Suprapubic skin (tissue), 4 donors: ENCODE measurements at regions not wholly inside any gene's neighbourhood (a gene's known extent, or its start where the extent isn't known, plus 50 kb on each side); places are given as distances from the start of the nearest gene placed in this dataset.
"Not testable (repeated sequence)": the region's sequence is repeated elsewhere in the genome, so short reads cannot be mapped to it uniquely, and the experiment has no call there.

Experiments
- DNase-seq, 2 donors: peaks; one replicate each; pipeline ENCODE4 v3.0.0-alpha.2; 2019; ENCODE audit warnings: low spot score in 2 of 2
- H3K27ac ChIP-seq: fragments of 200-600 bp; sonication (generic); one replicate; pipeline ENCODE4 v1.5.1; 2019
- H3K27me3 ChIP-seq: fragments of 200-600 bp; sonication (generic); one replicate; pipeline ENCODE4 v1.5.1; 2019
- H3K36me3 ChIP-seq: fragments of 200-600 bp; sonication (generic); one replicate; pipeline ENCODE4 v1.5.1; 2019
- H3K4me1 ChIP-seq: fragments of 200-600 bp; sonication (generic); one replicate; pipeline ENCODE4 v1.5.1; 2019
- H3K4me3 ChIP-seq: fragments of 200-600 bp; sonication (generic); one replicate; pipeline ENCODE4 v1.5.1; 2019; ENCODE audit warnings: mild to moderate bottlenecking
- H3K9me3 ChIP-seq: fragments of 200-600 bp; sonication (generic); one replicate; pipeline ENCODE4 v1.5.1; 2019
- EP300 ChIP-seq: sonication (generic); formaldehyde crosslinking; IDR thresholded peaks from one replicate; pipeline ENCODE4 v1.6.1; 2017; ENCODE audit warnings: antibody characterized with exemption
- POLR2A ChIP-seq, 2 donors: fragments of 450-650 bp; IDR thresholded peaks; one replicate each; pipeline ENCODE4 v1.6.1; 2017; ENCODE audit warnings: antibody characterized with exemption in 2 of 2, mild to moderate bottlenecking in 2 of 2, moderate library complexity in 2 of 2
- POLR2AphosphoS5 ChIP-seq, 3 donors: sonication (generic); formaldehyde crosslinking; IDR thresholded peaks; one replicate each; pipeline ENCODE4 v1.6.1; 2017; ENCODE audit warnings: antibody characterized with exemption in 3 of 3
- WGBS: methylation state at CpG from one replicate; pipeline ENCODE4 v1.1.5; 2018; 5-methylcytosine and 5-hydroxymethylcytosine counted together
- TF ChIP-seq, protein P1 (sequence below), 2 donors: fragments of 200-600 bp in 1 of 2; fragments of 450-650 bp in 1 of 2; sonication (generic) in 1 of 2; IDR thresholded peaks; one replicate each; pipeline ENCODE4 v1.5.1; 2016 to 2019; ENCODE audit warnings: antibody characterized with exemption in 2 of 2, mild to moderate bottlenecking in 1 of 2, moderate library complexity in 1 of 2

DNA sequence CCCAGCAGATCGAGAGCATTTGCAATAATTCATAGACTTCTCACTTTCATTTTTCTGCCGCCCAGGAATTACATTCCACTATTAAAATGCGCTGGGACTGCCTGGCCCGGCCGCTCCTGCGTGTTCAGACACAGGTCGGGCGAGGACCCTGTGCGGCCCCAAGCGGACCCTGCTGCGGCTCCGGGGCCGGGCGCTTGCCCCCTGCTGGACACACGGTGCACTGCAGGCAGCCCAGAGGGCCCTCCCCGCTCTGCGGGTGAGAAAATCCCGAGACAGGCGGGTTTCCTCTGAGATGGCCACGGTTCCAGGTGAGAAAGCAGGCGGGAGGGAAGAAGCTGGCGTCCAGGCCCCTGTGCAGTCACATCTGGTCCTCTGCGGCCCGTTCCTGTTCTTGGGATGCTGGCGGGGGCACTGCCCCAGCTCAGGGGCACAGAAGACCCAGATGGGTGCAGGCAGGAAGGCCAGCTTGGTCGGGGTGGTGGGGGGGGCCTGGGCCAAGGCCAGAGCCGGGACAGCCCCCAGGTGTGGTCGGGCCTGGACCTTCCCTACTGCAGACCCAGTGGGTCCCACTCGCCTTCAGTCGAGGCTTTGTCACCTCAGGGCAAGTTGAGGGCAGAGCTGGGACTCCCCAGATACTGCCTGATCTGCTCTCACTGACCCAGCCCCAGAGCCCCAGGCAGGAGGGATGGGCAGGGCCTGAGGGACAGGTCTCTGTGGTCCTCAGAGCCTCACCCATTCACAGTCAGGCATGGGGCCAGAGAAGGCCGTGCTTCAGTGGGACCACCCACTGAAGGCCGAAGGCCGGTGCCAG, 135.1 kb downstream of the FAM53A start:
- not testable (repeated sequence) for H3K27ac ChIP-seq, H3K36me3 ChIP-seq, H3K9me3 ChIP-seq, DNase-seq
- TF ChIP-seq, protein P1, sequence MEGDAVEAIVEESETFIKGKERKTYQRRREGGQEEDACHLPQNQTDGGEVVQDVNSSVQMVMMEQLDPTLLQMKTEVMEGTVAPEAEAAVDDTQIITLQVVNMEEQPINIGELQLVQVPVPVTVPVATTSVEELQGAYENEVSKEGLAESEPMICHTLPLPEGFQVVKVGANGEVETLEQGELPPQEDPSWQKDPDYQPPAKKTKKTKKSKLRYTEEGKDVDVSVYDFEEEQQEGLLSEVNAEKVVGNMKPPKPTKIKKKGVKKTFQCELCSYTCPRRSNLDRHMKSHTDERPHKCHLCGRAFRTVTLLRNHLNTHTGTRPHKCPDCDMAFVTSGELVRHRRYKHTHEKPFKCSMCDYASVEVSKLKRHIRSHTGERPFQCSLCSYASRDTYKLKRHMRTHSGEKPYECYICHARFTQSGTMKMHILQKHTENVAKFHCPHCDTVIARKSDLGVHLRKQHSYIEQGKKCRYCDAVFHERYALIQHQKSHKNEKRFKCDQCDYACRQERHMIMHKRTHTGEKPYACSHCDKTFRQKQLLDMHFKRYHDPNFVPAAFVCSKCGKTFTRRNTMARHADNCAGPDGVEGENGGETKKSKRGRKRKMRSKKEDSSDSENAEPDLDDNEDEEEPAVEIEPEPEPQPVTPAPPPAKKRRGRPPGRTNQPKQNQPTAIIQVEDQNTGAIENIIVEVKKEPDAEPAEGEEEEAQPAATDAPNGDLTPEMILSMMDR (IDR thresholded peaks at IDR 0.05), result peak; percentile 85 to 95
- Histone ChIP-seq H3K4me1 (peaks cover 17% of the 10 kb centered on the region), H3K4me3 (peak overlapping the region; percentile 41), H3K27me3 (peaks cover 45% of the 10 kb centered on the region)
- WGBS, result 0% methylated on average over 6 of the region's 33 CpGs

DNA sequence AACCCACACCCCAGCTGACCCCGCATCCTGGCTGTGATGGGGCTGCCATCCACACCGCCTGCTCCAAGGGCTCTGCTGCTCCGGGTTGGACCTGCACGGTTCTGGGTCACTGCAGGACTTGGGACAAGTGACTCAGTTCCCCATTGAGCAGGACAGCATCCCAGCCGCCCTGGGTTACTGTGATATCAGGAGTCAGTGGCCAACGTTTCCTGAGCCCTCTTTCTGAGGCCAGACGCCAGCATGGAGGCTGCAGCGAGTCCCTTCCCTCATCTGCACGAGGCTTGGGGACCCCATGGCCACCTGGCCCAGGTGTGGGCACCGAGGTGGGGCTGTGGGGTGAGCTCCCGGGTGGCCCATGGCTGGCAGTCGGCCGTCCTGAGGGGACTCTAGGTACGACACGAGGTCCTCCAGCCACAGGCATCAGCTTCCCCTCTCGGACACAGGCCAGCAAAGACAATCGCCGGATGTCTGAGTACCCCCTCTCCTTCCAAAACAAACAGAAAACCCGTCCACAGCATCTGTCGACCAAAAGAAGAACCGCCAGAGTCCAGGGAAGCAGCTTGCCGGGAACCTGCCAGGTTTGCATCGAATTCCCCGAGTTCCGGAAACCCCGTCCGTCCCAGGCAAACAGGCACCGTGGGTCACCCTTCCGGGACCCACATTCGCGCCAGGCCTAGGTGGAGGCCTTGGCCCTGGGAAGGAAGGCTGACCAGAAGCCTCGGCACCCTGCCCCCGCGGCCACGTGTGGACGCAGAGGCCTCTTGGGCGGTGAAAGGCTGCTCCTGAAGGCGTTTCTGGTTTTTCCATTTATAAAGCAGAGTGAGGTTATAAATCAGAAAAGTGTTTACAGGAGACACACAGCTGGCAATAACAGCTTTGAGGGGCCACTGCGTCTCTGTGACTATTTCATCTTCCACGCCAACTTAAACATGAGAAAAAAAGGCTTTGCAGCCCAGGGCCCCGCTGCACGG, 136.0 kb downstream of the FAM53A start:
- DNase-seq, result no peak
- H3K4me3 ChIP-seq, result peak overlapping the region; percentile 41
- no peaks in the 10 kb centered on the region for H3K36me3 ChIP-seq
- 24% methylated on average over 22 of the region's 42 CpGs for WGBS
- peaks cover 17% of the 10 kb centered on the region for H3K4me1 ChIP-seq
- H3K27me3 ChIP-seq, result peaks cover 44% of the 10 kb centered on the region
- no peaks in the 10 kb centered on the region for H3K9me3 ChIP-seq
- H3K27ac ChIP-seq, result peak overlapping the region; percentile 15
- TF ChIP-seq EP300, result no peak

DNA sequence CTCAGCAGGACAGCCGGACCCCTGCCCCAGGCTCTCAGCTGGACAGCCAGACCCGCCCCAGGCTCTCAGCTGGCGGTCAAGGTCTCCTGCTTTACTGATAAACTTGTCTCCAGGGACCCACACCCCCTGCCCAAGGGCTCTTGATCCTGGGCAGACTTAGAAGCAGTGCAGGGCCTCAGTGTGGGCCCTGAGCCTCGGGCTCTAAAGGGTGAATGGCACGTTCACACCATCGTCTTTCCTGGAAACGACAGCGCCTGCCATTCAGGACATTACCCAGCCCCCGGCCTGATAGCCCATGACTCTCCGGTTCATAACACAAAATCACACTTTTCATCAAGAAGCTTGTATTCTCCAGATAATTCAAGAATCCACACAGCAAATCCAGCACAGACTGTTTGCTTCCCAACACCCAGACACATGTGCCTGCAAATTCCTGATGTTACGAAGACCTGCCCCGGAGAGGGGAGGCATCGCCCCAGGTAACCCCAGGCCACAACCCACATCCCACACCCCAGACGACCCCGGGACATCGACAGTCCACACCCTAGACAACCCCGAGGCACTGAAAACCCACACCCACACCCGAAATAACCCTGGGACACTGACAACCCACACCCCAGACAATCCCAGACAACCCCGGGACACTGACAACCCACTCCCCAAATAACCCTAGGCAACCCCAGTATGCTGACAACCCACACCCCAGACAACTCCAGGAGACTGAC, 136.8 kb downstream of the FAM53A start:
- H3K4me1 ChIP-seq, result peaks cover 17% of the 10 kb centered on the region
- TF ChIP-seq, protein P1 (IDR thresholded peaks at IDR 0.05), result no peak
- TF ChIP-seq EP300, result no peak
- no peak for TF ChIP-seq POLR2A (IDR thresholded peaks at IDR 0.05)
- no peak for TF ChIP-seq POLR2AphosphoS5 (IDR thresholded peaks at IDR 0.05)
- H3K4me3 ChIP-seq, result no peak overlapping the region
- no peak overlapping the region for H3K27ac ChIP-seq
- 35% methylated on average over 15 of the region's 19 CpGs for WGBS
- peaks cover 42% of the 10 kb centered on the region for H3K27me3 ChIP-seq
- DNase-seq, result no peak
- H3K9me3 ChIP-seq, result no peaks in the 10 kb centered on the region
- no peaks in the 10 kb centered on the region for H3K36me3 ChIP-seq

DNA sequence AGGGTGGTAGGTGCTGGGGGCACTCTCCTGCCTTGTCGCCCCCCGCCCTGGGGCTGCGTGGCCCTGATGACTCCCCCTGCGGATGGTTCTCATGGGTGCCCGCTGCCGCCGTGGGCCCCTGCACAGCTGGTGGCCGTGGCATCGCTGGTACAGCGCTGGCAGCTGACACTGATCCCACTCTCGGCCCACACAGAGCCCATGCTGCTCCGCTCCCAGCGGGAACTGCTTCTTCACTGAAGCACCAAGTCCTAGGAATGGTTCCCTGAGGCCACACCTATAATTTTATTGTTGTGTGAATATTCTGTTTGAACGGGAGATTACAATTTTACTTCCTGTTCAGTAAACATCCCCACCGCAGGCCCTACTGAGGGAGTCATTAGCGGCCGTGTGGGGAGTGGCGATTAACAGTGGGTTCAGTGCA, 138.6 kb upstream of the NKX1-1 start:
- peak overlapping the region; percentile 27 for H3K4me3 ChIP-seq
- 56% methylated on average over 8 of the region's 18 CpGs for WGBS
- no peak for DNase-seq
- no peak overlapping the region for H3K27ac ChIP-seq
- peaks cover 17% of the 10 kb centered on the region for H3K4me1 ChIP-seq
- H3K27me3 ChIP-seq, result peaks cover 48% of the 10 kb centered on the region
- no peaks in the 10 kb centered on the region for H3K9me3 ChIP-seq
- TF ChIP-seq, protein P1 (IDR thresholded peaks at IDR 0.05), result no peak
- TF ChIP-seq POLR2AphosphoS5 (IDR thresholded peaks at IDR 0.05) (no peak), POLR2A (IDR thresholded peaks at IDR 0.05) (no peak), EP300 (no peak)
- no peaks in the 10 kb centered on the region for H3K36me3 ChIP-seq

DNA sequence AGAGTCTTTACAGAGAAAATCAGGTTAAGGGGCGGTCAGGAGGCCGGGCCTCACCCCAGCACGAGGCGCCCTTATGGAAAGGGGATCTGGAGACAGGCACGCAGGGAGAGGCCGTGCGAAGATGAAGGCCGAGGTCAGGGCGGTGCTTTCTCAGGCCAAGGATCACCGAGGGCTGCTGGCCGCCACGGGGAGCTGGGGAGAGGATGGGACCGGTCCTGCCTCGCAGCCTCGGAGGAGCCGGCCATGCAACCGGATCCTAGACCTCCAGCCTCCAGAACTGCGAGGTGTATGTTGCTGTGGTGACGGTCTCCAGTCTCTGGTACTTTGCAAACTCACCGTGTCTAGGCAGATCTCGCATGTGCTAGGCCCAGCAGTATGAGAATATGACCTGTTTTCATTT, 138.2 kb upstream of the NKX1-1 start:
- DNase-seq, result not testable (repeated sequence)

More for the DNA sequence above, 138.2 kb upstream of the NKX1-1 start:
- Histone ChIP-seq H3K4me3 (peak overlapping the region; percentile 27), H3K27me3 (peaks cover 48% of the 10 kb centered on the region), H3K4me1 (peaks cover 17% of the 10 kb centered on the region)
- not testable (repeated sequence) for H3K27ac ChIP-seq, H3K36me3 ChIP-seq, H3K9me3 ChIP-seq
- 60% methylated on average over 10 of the region's 21 CpGs for WGBS
